Stromal cell of bone marrow (primary cell): ENCODE measurements at regions not wholly inside any gene's neighbourhood (a gene's known extent, or its start where the extent isn't known, plus 50 kb on each side); places are given as distances from the start of the nearest gene placed in this dataset.
"Not testable (repeated sequence)": the region's sequence is repeated elsewhere in the genome, so short reads cannot be mapped to it uniquely, and the experiment has no call there.

Experiments used
- DNase-seq: peaks from one replicate; pipeline ENCODE4 v3.0.0-alpha.2; 2012; ENCODE audit warnings: low read depth

DNA sequence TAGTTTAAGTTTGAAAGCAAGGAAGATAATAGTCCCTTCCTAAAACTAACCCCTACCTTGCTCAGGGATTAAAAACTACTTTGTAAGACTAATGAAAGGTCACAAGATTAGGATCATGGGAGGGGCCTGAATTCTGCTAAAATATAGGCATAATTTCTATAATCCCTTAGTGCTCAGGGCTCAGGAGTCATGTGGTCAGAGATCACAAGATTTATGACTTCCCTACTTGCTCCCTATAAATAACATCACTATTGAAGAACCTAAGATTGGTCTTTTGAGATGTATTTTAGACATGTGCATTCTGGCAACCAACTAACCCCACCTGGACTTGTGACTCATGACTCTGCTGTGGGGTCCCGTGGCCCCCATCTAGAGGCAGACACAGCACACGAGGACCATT lies 81.1 kb downstream of the STMND1 start:
- DNase-seq: no peak

- DNase-seq: no peak
Measured at GRCh38 chr6:17186925-17187324, 85.1 kb downstream of the STMND1 start.

DNA sequence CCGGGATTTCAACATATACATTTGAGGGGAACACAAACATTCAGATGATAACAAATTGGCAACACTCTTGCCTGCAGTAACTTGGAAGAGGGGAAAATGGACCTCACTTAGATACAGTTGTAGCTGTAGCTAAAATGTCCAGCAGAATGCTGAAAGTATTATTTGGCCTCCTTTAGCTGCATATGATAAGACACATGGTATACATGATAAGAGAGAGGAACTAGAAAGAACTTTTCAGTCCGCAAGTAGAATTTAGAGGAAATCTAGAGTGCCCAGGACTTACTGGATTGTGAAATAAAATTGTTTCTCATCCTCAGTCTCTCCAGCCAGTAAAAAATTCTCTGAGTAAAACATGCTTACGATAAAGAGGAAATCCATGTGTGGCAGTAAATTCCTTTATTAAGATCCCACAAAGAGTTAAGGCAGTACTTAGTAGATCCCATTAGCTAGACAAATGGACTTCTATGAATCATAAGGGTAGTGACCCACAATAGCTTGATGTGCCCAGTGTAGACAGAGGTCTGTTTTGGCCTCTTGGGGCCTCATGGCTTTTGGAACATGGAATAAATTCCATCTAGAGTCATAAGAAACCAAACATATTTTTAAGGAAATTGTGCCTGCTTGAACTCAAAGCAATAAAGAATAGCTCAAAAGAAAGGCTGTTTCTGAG lies 87.9 kb upstream of the RBM24 start:
- peak; percentile 10 for DNase-seq

- no peak for DNase-seq
Measured at GRCh38 chr6:17197607-17198006, 83.6 kb upstream of the RBM24 start.

GRCh38 chr6:17200395-17200794 lies 80.8 kb upstream of the RBM24 start:
- no peak for DNase-seq

GRCh38 chr6:17202526-17202925 lies 78.6 kb upstream of the RBM24 start:
- DNase-seq: no peak

- DNase-seq: no peak
Measured at GRCh38 chr6:17204533-17204932, 76.6 kb upstream of the RBM24 start.

GRCh38 chr6:17206566-17207072 lies 74.5 kb upstream of the RBM24 start:
- no peak for DNase-seq

GRCh38 chr6:17207281-17207680 lies 73.9 kb upstream of the RBM24 start:
- DNase-seq: no peak

DNA sequence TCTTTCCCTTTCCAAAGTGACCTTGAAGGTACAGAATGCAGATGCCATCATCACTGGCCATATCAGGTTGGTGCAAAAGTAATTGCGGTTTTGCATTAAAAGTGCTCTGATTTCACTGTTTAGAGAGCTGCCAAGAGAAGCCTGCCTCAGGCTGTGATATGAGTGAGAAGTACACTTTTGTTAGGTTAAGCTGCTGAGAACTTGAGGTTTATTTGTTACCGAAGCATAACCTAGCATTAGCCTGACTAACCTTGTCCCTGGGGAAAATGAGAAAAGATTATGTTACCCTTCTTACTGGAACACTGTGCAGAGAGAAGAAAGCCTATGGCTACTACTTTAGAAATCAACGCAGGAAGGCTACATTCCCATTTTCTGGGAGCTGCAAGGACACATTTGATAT lies 70.5 kb upstream of the RBM24 start:
- DNase-seq: no peak

- no peak for DNase-seq
Measured at GRCh38 chr6:17211101-17211500, 70.1 kb upstream of the RBM24 start.

- no peak for DNase-seq
Measured at GRCh38 chr6:17212546-17213371, 68.4 kb upstream of the RBM24 start.

DNA sequence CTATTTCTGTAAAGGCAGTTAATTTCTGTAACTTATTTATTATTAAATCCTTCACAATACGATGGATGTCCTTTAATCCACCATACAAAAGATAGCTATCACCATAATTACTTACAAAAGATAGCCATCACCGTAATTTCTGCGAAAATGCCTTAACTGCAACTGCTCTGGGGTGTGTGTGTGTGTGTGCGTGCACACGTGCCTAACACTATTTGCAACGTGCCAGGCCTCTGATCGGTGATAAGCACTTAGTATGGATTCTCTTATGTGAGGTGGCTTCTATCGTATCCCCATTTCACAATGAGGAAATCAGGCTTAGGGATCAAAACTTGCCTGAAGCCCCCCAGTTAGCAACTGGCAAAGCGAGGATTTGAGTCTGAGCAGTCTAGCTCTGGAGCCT lies 67.1 kb upstream of the RBM24 start:
- no peak for DNase-seq

- not testable (repeated sequence) for DNase-seq
Measured at GRCh38 chr6:17216972-17217371, 64.2 kb upstream of the RBM24 start.

- DNase-seq: no peak
Measured at GRCh38 chr6:17218023-17218748, 63.0 kb upstream of the RBM24 start.

DNA sequence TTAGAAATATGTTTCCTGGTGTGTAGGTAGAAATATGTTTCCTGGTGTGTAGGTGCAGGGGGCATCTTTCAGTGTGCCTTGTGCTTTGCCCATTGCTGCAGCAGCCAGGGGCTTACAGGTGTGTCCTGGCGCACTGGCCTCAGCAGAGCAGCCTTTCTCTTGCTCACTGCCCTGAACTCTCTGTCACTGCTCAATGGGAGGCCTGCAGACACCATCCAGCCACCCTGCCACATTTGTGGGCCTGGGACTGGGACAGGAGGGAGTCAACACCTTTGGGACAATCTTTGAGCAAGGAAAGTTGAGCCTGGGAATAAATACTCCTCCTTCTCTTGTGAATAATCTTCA lies 62.4 kb upstream of the RBM24 start:
- no peak for DNase-seq

DNA sequence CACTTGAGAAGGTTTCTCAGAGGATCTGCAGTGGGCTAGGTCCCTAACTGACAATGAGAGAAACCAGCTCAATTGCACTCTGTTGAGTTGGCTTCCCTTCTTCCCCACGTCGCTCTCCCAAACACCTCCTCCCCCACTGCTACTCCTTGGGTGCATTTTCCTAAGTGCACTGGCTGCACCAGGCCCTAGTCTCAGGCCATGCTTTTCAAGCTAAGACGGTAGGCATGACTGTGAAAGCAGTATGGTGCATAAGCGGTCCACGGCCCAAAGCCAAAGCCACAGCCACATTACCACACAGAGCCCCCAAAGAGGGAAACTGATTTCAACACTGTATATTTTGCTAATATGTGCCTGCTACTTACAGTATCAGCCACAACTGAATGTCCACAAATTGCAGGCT lies 62.1 kb upstream of the RBM24 start:
- DNase-seq: no peak

DNA sequence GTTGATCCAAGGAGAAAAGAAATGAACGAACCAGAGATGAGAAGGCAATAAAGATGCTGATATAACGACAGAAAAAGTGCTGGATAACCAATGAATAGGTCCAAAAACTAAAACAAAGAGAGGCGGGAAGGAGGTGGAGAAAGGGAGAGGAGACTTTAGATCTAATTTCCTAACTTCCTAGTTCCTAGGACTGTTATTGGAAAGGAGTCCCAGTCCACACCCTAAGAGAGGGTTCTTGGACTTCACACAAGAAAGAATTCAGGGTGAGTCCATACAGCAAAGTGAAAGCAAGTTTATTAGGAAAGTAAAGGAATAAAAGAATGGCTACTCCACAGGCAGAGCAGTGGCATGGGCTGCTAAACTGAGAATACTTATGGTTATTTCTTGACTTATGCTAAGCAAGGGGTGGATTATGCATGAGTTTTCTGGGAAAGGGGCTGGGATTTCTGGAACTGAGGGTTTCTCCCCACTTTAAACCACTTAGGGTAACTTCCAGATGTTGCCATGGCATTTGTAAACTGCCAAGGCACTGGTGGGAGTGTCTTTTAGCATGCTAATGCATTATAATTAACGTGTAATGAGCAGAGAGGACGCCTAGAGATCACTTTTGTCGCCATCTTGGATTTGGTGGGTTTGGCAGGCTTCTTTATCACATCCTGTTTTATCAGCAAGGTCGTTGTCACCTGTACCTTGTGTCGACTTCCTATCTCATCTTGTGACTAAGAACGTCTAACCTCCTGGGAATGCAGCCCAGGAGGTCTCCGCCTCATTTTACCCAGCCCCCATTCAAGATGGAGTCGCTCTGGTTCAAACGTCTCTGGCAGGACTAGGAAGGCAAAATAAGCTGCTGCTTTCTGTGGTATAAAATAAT lies 60.9 kb upstream of the RBM24 start:
- DNase-seq: no peak

DNA sequence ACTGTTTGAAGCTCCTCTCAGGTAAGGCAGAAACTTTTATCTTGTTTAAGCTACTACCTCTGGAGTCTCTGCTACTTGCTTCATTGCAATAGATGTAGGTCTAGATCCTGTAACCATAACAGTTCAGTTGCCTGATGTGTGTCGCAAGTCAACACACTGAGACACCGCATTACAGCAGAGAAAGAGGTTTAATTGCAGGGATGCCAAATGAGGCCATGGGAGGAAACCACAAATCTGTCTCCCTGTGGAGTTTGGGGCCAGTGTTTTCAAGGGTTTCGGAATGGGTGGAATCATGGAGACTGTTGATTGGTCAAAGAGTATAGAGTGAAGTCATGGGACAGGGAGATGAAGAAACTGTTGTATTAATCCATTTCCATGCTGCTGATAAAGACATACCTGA lies 57.1 kb upstream of the RBM24 start:
- DNase-seq: peak; percentile 32

GRCh38 chr6:17224501-17224900 lies 56.7 kb upstream of the RBM24 start:
- DNase-seq: not testable (repeated sequence)

GRCh38 chr6:17225767-17226630 lies 55.2 kb upstream of the RBM24 start:
- no peak for DNase-seq
